DOHH2 (cell line): ENCODE measurements at regions not wholly inside any gene's neighbourhood (a gene's known extent, or its start where the extent isn't known, plus 50 kb on each side); places are given as distances from the start of the nearest gene placed in this dataset.

ENCODE experiments used
- H3F3A ChIP-seq: fragments of 200-600 bp; sonication (generic), shearing (Covaris generic); 2 replicates; pipeline ENCODE4 v1.6.0; 2016; ENCODE audit warnings: antibody characterized with exemption, mild to moderate bottlenecking; ENCODE audit not compliant: control insufficient read depth, insufficient read depth
- H3K27ac ChIP-seq: fragments of 200-600 bp; sonication (generic); 2 replicates; pipeline ENCODE4 v1.5.1; 2014; ENCODE audit warnings: low read depth, mild to moderate bottlenecking, low read length, moderate library complexity
- H3K27me3 ChIP-seq: fragments of 200-600 bp; sonication (generic); 2 replicates; pipeline ENCODE4 v1.6.1; 2014; ENCODE audit warnings: mild to moderate bottlenecking, low read length, mixed read lengths; ENCODE audit not compliant: control insufficient read depth
- H3K36me3 ChIP-seq: fragments of 200-600 bp; sonication (generic); 2 replicates; pipeline ENCODE4 v1.6.1; 2014; ENCODE audit warnings: mild to moderate bottlenecking, low read length, moderate library complexity, mixed read lengths; ENCODE audit not compliant: control insufficient read depth
- H3K4me1 ChIP-seq: fragments of 200-600 bp; sonication (generic); 2 replicates; pipeline ENCODE4 v1.6.1; 2014; ENCODE audit warnings: mild to moderate bottlenecking, low read length, mixed read lengths; ENCODE audit not compliant: control insufficient read depth
- H3K4me2 ChIP-seq: fragments of 200-600 bp; sonication (generic); 2 replicates; pipeline ENCODE4 v1.6.0; 2014; ENCODE audit warnings: mild to moderate bottlenecking, low read length, moderate library complexity
- H3K4me3 ChIP-seq: fragments of 200-600 bp; sonication (generic); 2 replicates; pipeline ENCODE4 v1.5.1; 2014; ENCODE audit warnings: mild to moderate bottlenecking, low read length, mixed read lengths
- H3K79me2 ChIP-seq: fragments of 200-600 bp; sonication (generic); 2 replicates; pipeline ENCODE4 v1.6.1; 2014; ENCODE audit warnings: mild to moderate bottlenecking, low read length, mixed read lengths; ENCODE audit not compliant: control insufficient read depth
- H3K9me2 ChIP-seq: fragments of 200-600 bp; sonication (generic); replicated peaks from 2 replicates; pipeline ENCODE4 v1.6.1; 2014; ENCODE audit warnings: mild to moderate bottlenecking, low read length, mixed read lengths; ENCODE audit not compliant: control insufficient read depth
- H3K9me3 ChIP-seq: fragments of 200-600 bp; sonication (generic); 2 replicates; pipeline ENCODE4 v1.6.1; 2014; ENCODE audit warnings: antibody characterized with exemption, low read length, mixed read lengths; ENCODE audit not compliant: control insufficient read depth, insufficient read depth
- H4K20me1 ChIP-seq: fragments of 200-600 bp; sonication (generic); 2 replicates; pipeline ENCODE4 v1.6.0; 2014; ENCODE audit warnings: low read depth, mild to moderate bottlenecking, antibody characterized with exemption, low read length, moderate library complexity; ENCODE audit not compliant: control insufficient read depth, insufficient read depth
- CTCF ChIP-seq: fragments of 200-600 bp; sonication (generic); IDR thresholded peaks from one replicate; pipeline ENCODE4 v1.5.1; 2014; ENCODE audit warnings: antibody characterized with exemption, mild to moderate bottlenecking, low read depth, low read length; ENCODE audit not compliant: poor library complexity, severe bottlenecking
- EZH2phosphoT487 ChIP-seq: fragments of 200-600 bp; sonication (generic); IDR thresholded peaks from 2 replicates; pipeline ENCODE4 v1.6.1; 2017; ENCODE audit warnings: borderline replicate concordance, mild to moderate bottlenecking, antibody characterized with exemption, low read length, moderate library complexity, mixed read lengths

GRCh38 chr2:242031481-242032019 lies 162.0 kb downstream of the RTP5 start:
- H3K4me1 ChIP-seq = no peaks in the 10 kb centered on the region
- no peaks in the 10 kb centered on the region for H3K9me3 ChIP-seq
- H3K79me2 ChIP-seq = no peaks in the 10 kb centered on the region
- no peaks in the 10 kb centered on the region for H4K20me1 ChIP-seq
- H3K4me2 ChIP-seq = no peak overlapping the region
- H3K36me3 ChIP-seq = no peaks in the 10 kb centered on the region
- H3F3A ChIP-seq = no peaks in the 10 kb centered on the region
- peaks cover 7% of the 10 kb centered on the region for H3K27me3 ChIP-seq
- H3K27ac ChIP-seq = no peak overlapping the region
- TF ChIP-seq CTCF (no peak), EZH2phosphoT487 (no peak)
- no peak overlapping the region for H3K4me3 ChIP-seq
- H3K9me2 ChIP-seq = no peaks in the 10 kb centered on the region

GRCh38 chr2:242032780-242033656 lies 163.5 kb downstream of the RTP5 start:
- Histone ChIP-seq H3K4me3 (no peak overlapping the region), H3K4me2 (no peak overlapping the region), H3K9me2 (no peaks in the 10 kb centered on the region), H3K36me3 (no peaks in the 10 kb centered on the region), H3K9me3 (no peaks in the 10 kb centered on the region), H3K4me1 (no peaks in the 10 kb centered on the region), H3K79me2 (no peaks in the 10 kb centered on the region), H3F3A (no peaks in the 10 kb centered on the region), H3K27ac (no peak overlapping the region), H3K27me3 (peaks cover 7% of the 10 kb centered on the region), H4K20me1 (no peaks in the 10 kb centered on the region)
- no peak for TF ChIP-seq EZH2phosphoT487

- H3F3A ChIP-seq = no peaks in the 10 kb centered on the region
- H3K27me3 ChIP-seq = peaks cover 7% of the 10 kb centered on the region
- no peaks in the 10 kb centered on the region for H3K4me1 ChIP-seq
- no peak for TF ChIP-seq CTCF
- TF ChIP-seq EZH2phosphoT487 = no peak
- H3K9me3 ChIP-seq = no peaks in the 10 kb centered on the region
- H3K4me2 ChIP-seq = no peak overlapping the region
- H3K9me2 ChIP-seq = no peaks in the 10 kb centered on the region
- no peaks in the 10 kb centered on the region for H4K20me1 ChIP-seq
- H3K4me3 ChIP-seq = no peak overlapping the region
- no peak overlapping the region for H3K27ac ChIP-seq
- H3K36me3 ChIP-seq = no peaks in the 10 kb centered on the region
- H3K79me2 ChIP-seq = no peaks in the 10 kb centered on the region
Measured at GRCh38 chr2:242034138-242034537, 164.6 kb downstream of the RTP5 start.
